ENCODE measurements at regions not wholly inside any gene's neighbourhood (a gene's known extent, or its start where the extent isn't known, plus 50 kb on each side); places are given as distances from the start of the nearest gene placed in this dataset.

DNA sequence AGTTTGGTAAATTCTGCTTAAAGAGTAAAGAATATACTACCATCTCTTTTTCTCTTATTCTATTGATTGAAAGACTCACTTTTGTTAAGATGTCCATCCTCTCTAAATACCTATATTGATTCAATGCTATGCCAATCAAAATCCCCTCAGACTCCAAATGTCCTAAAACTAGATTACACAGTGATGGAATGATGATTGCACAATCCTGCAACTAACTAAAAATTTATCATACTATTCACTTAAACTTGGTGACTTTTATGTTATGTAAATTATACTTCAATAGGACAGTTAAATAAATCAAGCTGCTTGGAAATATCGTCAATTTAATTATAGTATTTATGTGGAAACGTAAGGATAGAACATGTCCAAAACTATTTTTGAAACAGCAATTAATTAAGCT lies 2765.1 kb upstream of the PCDH20 start (continued):
- TF ChIP-seq, protein P1, sequence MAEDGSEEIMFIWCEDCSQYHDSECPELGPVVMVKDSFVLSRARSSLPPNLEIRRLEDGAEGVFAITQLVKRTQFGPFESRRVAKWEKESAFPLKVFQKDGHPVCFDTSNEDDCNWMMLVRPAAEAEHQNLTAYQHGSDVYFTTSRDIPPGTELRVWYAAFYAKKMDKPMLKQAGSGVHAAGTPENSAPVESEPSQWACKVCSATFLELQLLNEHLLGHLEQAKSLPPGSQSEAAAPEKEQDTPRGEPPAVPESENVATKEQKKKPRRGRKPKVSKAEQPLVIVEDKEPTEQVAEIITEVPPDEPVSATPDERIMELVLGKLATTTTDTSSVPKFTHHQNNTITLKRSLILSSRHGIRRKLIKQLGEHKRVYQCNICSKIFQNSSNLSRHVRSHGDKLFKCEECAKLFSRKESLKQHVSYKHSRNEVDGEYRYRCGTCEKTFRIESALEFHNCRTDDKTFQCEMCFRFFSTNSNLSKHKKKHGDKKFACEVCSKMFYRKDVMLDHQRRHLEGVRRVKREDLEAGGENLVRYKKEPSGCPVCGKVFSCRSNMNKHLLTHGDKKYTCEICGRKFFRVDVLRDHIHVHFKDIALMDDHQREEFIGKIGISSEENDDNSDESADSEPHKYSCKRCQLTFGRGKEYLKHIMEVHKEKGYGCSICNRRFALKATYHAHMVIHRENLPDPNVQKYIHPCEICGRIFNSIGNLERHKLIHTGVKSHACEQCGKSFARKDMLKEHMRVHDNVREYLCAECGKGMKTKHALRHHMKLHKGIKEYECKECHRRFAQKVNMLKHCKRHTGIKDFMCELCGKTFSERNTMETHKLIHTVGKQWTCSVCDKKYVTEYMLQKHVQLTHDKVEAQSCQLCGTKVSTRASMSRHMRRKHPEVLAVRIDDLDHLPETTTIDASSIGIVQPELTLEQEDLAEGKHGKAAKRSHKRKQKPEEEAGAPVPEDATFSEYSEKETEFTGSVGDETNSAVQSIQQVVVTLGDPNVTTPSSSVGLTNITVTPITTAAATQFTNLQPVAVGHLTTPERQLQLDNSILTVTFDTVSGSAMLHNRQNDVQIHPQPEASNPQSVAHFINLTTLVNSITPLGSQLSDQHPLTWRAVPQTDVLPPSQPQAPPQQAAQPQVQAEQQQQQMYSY (CRISPR knock-in tag; IDR thresholded peaks at IDR 0.05): no peak
- TF ChIP-seq NR1H2 (CRISPR knock-in tag; IDR thresholded peaks at IDR 0.05): no peak
- TF ChIP-seq, protein P2, sequence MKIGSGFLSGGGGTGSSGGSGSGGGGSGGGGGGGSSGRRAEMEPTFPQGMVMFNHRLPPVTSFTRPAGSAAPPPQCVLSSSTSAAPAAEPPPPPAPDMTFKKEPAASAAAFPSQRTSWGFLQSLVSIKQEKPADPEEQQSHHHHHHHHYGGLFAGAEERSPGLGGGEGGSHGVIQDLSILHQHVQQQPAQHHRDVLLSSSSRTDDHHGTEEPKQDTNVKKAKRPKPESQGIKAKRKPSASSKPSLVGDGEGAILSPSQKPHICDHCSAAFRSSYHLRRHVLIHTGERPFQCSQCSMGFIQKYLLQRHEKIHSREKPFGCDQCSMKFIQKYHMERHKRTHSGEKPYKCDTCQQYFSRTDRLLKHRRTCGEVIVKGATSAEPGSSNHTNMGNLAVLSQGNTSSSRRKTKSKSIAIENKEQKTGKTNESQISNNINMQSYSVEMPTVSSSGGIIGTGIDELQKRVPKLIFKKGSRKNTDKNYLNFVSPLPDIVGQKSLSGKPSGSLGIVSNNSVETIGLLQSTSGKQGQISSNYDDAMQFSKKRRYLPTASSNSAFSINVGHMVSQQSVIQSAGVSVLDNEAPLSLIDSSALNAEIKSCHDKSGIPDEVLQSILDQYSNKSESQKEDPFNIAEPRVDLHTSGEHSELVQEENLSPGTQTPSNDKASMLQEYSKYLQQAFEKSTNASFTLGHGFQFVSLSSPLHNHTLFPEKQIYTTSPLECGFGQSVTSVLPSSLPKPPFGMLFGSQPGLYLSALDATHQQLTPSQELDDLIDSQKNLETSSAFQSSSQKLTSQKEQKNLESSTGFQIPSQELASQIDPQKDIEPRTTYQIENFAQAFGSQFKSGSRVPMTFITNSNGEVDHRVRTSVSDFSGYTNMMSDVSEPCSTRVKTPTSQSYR (CRISPR knock-in tag; IDR thresholded peaks at IDR 0.05): no peak
- TF ChIP-seq, protein P3, sequence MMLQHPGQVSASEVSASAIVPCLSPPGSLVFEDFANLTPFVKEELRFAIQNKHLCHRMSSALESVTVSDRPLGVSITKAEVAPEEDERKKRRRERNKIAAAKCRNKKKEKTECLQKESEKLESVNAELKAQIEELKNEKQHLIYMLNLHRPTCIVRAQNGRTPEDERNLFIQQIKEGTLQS (CRISPR knock-in tag; conservative IDR thresholded peaks at IDR 0.05): no peak

DNA sequence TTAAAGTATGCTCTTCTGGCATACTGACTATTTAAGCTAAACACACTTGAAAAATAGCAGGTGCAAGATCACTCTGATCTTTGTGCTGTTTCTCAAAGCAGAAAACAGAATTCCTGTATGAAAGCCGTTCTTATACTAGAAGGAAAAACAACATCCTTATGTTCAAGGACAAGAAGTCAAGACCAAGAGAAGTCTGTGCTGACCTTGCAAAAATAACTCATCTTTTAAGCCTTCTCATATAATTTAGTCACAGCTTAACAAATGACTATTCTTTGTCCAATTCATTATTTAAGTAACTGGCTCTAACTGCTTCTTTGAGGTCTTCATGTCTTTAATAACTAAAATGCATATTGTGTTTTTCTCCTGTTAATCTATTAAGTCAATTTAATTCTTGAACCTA lies 2750.2 kb upstream of the PCDH20 start:
- no peaks in the 10 kb centered on the region for H3K4me1 Mint-ChIP-seq
- no peak overlapping the region for H3K4me3 Mint-ChIP-seq
- no peak for ATAC-seq
- no peaks in the 10 kb centered on the region for H3K9me3 Mint-ChIP-seq
- H3K36me3 Mint-ChIP-seq: no peaks in the 10 kb centered on the region
- no peaks in the 10 kb centered on the region for H3K27me3 Mint-ChIP-seq (ENCODE audit: low read depth)
- ChIA-PET POLR2A (no interaction called here), CTCF (no interaction called here)
- no peak for DNase-seq (ENCODE audit: low spot score)
- H3K27ac Mint-ChIP-seq: no peak overlapping the region
- no peak for TF ChIP-seq CREM (CRISPR knock-in tag; IDR thresholded peaks at IDR 0.05)
- TF ChIP-seq NFATC4 (CRISPR knock-in tag; IDR thresholded peaks at IDR 0.05): no peak
- TF ChIP-seq ZNF263 (CRISPR knock-in tag; IDR thresholded peaks at IDR 0.05; ENCODE audit: low read depth): no peak
- TF ChIP-seq, protein P4, sequence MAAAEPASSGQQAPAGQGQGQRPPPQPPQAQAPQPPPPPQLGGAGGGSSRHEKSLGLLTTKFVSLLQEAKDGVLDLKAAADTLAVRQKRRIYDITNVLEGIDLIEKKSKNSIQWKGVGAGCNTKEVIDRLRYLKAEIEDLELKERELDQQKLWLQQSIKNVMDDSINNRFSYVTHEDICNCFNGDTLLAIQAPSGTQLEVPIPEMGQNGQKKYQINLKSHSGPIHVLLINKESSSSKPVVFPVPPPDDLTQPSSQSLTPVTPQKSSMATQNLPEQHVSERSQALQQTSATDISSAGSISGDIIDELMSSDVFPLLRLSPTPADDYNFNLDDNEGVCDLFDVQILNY (CRISPR knock-in tag; IDR thresholded peaks at IDR 0.05): no peak
- TF ChIP-seq, protein P5, sequence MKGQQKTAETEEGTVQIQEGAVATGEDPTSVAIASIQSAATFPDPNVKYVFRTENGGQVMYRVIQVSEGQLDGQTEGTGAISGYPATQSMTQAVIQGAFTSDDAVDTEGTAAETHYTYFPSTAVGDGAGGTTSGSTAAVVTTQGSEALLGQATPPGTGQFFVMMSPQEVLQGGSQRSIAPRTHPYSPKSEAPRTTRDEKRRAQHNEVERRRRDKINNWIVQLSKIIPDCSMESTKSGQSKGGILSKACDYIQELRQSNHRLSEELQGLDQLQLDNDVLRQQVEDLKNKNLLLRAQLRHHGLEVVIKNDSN (CRISPR knock-in tag; IDR thresholded peaks at IDR 0.05): no peak
- no peak for TF ChIP-seq SOX15 (CRISPR knock-in tag; IDR thresholded peaks at IDR 0.05)
- TF ChIP-seq ESRRA (CRISPR knock-in tag; IDR thresholded peaks at IDR 0.05; ENCODE audit: borderline replicate concordance): no peak
- TF ChIP-seq, protein P6, sequence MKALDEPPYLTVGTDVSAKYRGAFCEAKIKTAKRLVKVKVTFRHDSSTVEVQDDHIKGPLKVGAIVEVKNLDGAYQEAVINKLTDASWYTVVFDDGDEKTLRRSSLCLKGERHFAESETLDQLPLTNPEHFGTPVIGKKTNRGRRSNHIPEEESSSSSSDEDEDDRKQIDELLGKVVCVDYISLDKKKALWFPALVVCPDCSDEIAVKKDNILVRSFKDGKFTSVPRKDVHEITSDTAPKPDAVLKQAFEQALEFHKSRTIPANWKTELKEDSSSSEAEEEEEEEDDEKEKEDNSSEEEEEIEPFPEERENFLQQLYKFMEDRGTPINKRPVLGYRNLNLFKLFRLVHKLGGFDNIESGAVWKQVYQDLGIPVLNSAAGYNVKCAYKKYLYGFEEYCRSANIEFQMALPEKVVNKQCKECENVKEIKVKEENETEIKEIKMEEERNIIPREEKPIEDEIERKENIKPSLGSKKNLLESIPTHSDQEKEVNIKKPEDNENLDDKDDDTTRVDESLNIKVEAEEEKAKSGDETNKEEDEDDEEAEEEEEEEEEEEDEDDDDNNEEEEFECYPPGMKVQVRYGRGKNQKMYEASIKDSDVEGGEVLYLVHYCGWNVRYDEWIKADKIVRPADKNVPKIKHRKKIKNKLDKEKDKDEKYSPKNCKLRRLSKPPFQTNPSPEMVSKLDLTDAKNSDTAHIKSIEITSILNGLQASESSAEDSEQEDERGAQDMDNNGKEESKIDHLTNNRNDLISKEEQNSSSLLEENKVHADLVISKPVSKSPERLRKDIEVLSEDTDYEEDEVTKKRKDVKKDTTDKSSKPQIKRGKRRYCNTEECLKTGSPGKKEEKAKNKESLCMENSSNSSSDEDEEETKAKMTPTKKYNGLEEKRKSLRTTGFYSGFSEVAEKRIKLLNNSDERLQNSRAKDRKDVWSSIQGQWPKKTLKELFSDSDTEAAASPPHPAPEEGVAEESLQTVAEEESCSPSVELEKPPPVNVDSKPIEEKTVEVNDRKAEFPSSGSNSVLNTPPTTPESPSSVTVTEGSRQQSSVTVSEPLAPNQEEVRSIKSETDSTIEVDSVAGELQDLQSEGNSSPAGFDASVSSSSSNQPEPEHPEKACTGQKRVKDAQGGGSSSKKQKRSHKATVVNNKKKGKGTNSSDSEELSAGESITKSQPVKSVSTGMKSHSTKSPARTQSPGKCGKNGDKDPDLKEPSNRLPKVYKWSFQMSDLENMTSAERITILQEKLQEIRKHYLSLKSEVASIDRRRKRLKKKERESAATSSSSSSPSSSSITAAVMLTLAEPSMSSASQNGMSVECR (CRISPR knock-in tag; IDR thresholded peaks at IDR 0.05; ENCODE audit: borderline replicate concordance): no peak
- TF ChIP-seq NR2C2 (CRISPR knock-in tag; IDR thresholded peaks at IDR 0.05): no peak
- TF ChIP-seq, protein P7, sequence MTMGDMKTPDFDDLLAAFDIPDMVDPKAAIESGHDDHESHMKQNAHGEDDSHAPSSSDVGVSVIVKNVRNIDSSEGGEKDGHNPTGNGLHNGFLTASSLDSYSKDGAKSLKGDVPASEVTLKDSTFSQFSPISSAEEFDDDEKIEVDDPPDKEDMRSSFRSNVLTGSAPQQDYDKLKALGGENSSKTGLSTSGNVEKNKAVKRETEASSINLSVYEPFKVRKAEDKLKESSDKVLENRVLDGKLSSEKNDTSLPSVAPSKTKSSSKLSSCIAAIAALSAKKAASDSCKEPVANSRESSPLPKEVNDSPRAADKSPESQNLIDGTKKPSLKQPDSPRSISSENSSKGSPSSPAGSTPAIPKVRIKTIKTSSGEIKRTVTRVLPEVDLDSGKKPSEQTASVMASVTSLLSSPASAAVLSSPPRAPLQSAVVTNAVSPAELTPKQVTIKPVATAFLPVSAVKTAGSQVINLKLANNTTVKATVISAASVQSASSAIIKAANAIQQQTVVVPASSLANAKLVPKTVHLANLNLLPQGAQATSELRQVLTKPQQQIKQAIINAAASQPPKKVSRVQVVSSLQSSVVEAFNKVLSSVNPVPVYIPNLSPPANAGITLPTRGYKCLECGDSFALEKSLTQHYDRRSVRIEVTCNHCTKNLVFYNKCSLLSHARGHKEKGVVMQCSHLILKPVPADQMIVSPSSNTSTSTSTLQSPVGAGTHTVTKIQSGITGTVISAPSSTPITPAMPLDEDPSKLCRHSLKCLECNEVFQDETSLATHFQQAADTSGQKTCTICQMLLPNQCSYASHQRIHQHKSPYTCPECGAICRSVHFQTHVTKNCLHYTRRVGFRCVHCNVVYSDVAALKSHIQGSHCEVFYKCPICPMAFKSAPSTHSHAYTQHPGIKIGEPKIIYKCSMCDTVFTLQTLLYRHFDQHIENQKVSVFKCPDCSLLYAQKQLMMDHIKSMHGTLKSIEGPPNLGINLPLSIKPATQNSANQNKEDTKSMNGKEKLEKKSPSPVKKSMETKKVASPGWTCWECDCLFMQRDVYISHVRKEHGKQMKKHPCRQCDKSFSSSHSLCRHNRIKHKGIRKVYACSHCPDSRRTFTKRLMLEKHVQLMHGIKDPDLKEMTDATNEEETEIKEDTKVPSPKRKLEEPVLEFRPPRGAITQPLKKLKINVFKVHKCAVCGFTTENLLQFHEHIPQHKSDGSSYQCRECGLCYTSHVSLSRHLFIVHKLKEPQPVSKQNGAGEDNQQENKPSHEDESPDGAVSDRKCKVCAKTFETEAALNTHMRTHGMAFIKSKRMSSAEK (CRISPR knock-in tag; IDR thresholded peaks at IDR 0.05; ENCODE audit: borderline replicate concordance): no peak
- no peak for TF ChIP-seq JUN (CRISPR knock-in tag; IDR thresholded peaks at IDR 0.05)
- TF ChIP-seq, protein P8, sequence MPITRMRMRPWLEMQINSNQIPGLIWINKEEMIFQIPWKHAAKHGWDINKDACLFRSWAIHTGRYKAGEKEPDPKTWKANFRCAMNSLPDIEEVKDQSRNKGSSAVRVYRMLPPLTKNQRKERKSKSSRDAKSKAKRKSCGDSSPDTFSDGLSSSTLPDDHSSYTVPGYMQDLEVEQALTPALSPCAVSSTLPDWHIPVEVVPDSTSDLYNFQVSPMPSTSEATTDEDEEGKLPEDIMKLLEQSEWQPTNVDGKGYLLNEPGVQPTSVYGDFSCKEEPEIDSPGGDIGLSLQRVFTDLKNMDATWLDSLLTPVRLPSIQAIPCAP (CRISPR knock-in tag; IDR thresholded peaks at IDR 0.05): no peak
